ENCODE measurements at regions not wholly inside any gene's neighbourhood (a gene's known extent, or its start where the extent isn't known, plus 50 kb on each side); places are given as distances from the start of the nearest gene placed in this dataset.
A peak's percentile ranks its signal among the peaks of the same experiment; 100 is the strongest.
"Not testable (repeated sequence)": the region's sequence is repeated elsewhere in the genome, so short reads cannot be mapped to it uniquely, and the experiment has no call there.

GRCh38 chr2:146970981-146971380 is 873.8 kb upstream of the ACVR2A start:
- not testable (repeated sequence) for DNase-seq (ENCODE audit: low read depth)

DNA sequence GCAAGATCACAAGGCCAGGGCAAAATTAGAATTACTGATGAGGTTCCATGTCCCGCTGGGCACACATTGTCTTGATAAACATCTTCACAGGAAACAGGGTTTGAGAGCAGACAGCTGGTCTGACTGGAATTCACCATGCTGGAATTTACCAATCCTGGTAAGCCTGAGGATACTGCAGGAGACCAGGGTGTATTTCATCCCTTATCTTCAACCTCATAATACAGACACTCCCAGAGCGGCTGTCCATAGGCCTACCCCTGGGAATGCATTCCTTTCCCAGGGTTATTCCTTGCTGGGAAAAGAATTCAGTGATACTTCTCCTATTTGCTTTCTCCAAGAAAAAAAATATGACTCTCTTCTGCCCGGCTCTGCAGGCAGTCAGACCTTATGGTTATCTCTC is 875.1 kb upstream of the ACVR2A start:
- not testable (repeated sequence) for DNase-seq (ENCODE audit: low read depth)

DNA sequence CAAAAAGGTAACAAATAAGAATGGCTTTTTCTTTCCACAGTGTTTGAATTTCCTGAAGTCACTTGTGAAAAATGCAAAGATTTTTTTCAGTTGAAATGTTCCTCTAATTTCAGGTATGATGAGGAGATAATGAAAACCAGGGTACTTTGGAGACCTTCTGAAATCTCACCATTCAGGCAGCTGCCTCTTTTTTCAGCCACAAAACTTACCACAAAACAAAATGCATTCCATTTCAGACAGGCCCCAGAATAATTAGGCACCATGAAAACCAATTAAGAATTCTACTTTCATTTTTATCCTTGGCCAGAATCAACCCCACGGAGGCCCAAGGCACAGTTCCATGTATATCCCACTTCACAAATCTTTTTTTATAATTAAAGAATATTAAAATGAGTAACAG is 880.3 kb upstream of the ACVR2A start:
- DNase-seq (ENCODE audit: low read depth): no peak

- DNase-seq (ENCODE audit: low read depth): no peak
These were observed 890.3 kb upstream of the ACVR2A start for GRCh38 chr2:146954544-146954943.

DNA sequence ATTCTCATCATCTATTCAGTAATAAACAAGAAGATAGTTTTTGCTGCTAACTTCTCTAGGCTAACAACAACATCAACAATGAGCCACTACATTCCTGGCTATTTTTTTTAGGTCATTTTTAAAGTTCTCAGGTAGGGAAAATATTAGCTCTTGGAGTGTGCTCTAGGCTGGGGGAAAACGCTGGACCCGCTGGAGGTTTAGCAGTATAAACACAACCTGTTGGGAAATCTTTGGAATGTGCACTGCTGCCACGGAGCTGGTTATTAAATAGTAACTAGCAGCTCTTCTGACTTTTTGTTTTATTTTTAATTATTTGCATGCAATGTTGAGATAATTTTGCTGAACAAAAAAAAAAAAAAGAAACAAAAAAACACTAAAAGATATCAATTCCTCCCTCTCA is 892.1 kb upstream of the ACVR2A start:
- DNase-seq (ENCODE audit: low read depth): no peak

DNA sequence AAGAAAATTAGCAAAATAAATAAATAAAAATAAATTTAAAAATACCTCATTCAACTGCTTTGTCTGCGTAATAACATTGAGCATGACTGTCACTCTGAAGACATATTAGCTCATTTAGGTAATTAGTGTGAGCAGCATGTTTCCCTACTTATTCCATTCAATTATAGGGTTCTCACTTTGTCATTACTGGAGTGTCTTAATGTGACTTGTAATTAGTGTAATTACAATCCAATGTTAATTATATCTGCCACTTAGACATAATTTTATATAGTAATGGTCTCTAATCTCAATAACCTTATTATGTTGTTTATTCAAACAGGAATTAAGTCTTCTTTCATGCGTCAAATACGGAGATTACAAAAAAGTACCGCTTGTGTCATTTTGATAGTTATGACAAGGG is 893.9 kb upstream of the ACVR2A start:
- no peak for DNase-seq (ENCODE audit: low read depth)

DNA sequence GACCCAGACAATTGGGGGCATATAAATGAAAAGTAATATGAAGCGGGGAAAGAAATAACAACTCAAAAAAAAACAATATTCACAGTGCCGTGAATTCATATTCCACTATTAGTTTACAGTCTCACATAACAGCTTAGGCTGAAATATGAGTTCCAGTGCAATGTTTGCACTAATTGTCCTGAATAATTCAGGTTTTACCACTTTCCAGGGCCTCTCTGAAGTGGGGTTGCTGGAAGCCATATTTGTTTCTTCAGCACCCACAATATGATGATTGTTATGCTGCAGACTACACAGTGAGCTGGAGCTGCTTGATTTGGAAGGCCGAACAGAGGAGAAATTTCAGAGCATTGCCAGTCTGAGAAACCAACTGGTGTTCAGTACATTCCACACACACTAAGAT is 894.5 kb upstream of the ACVR2A start:
- DNase-seq (ENCODE audit: low read depth): no peak

GRCh38 chr2:146949400-146949799 is 895.4 kb upstream of the ACVR2A start:
- DNase-seq (ENCODE audit: low read depth): no peak

DNA sequence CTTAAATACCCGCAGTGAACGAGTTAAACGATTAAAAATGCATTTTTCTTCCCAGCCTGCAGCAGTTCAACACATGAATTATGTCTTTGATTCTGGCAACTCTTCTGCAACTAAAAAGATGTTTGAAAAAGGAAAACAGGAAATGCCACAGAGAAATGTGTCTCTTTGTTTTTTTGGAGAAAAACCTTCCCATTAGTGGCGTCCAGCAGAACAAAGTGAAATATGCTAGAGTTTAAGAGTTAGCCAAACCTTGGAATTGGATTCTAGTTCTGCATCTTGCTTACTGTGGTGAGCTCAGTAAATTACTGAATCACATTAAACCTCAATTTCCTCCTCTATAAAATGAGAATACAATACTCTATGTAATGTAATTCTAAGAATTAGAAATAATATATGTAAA is 900.2 kb upstream of the ACVR2A start:
- DNase-seq (ENCODE audit: low read depth): no peak

DNA sequence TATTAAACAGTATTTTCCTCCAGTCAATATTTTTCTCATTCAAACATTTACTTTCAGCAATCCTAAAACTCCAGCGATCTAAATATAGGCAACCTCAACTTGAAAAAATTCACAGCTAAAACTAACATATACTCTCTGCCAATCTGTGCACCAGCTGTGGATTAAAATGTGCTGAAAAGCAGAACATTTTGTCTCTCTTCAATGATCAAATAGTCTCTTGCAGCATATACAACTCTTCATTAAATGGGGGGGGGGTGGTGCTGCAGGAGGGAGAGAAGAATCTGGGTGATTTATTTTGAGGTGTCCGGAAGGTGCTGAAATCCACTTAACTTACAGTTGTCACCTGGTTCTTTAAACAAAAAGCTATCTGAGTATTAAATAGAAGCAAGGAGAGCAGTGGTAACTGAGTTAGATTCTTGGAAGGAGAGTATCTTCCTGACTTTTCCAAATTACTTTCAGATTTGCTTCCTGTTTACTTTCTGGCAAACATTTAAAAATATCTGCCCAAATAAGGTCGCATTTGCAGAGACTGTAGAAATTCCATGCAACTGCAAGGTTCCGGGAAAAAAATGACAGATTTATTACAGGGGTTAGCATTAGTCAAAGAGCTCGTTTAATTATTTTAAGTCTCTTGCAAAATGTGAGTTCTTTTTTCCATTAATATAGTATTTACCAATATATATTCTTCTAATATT is 904.7 kb upstream of the ACVR2A start:
- DNase-seq (ENCODE audit: low read depth): no peak

- DNase-seq (ENCODE audit: low read depth): no peak
These were observed 909.9 kb upstream of the ACVR2A start for GRCh38 chr2:146934921-146935320.

GRCh38 chr2:146931109-146931508 is 913.7 kb upstream of the ACVR2A start:
- DNase-seq (ENCODE audit: low read depth): no peak

DNA sequence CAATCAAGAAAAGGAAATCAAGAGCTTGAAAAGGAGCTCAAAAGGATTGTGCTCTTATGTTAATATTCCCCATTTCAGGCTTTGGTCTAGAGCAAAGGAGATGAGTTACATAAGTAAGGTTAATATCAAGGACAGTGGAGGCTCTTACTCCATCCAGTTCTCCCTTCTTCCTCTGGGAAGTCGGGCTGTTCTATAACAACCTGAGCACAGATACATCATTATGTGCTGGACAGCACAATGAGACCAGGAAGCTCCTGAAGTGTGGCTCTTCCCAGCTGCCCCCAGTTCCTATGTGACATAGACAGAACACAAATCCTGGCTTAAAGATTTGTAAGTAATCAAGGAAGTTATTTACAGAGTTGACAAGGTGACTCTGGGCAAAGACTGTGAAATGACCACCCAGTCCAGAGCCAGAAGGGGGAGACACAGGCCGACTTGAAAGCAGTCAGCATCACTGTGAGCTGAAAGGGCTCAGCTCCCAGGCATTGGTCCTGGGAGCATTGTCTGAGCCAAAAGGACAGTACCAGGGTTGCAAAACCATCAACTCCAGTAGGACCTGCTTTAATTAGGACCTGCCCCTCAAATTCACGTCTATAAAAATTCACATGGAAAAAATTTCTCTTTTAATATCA is 917.6 kb upstream of the ACVR2A start:
- DNase-seq (ENCODE audit: low read depth): peak; percentile 36

GRCh38 chr2:146918280-146918679 is 926.5 kb upstream of the ACVR2A start:
- DNase-seq (ENCODE audit: low read depth): no peak

DNA sequence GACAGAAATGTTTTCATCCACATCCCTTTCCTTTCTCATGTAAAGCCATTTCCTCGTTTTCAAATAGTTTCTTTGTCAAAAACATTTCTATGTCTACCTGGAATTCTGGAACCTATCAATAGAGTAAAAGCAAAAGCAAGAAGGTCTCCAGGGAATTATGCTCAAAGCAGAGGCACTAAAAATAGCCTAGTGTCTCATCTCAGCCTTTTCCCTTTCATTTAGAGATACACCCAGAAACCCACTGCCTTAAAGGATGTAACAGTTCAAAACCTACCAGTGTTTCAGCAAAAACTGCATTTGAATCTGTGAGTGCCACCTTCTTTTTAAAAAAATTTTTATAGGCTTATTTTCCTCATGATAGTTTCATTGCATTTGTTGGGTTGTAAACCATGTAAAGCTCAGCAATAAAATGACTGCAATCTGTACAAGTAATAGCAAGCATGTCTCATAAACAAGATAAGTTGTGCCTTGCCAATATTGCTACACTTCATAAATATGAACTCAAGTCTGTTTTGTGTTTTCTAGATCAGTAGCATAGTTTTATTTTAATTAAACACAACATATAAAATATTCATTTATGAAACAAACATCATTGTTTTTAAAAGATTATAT is 927.3 kb upstream of the ACVR2A start:
- no peak for DNase-seq (ENCODE audit: low read depth)

- DNase-seq (ENCODE audit: low read depth): no peak
These were observed 927.9 kb upstream of the ACVR2A start for GRCh38 chr2:146916914-146917313.

- no peak for DNase-seq (ENCODE audit: low read depth)
These were observed 931.4 kb upstream of the ACVR2A start for GRCh38 chr2:146913476-146913875.

GRCh38 chr2:146912536-146912935 is 932.3 kb upstream of the ACVR2A start:
- no peak for DNase-seq (ENCODE audit: low read depth)

- no peak for DNase-seq (ENCODE audit: low read depth)
These were observed 936.1 kb upstream of the ACVR2A start for GRCh38 chr2:146908776-146909175.

DNA sequence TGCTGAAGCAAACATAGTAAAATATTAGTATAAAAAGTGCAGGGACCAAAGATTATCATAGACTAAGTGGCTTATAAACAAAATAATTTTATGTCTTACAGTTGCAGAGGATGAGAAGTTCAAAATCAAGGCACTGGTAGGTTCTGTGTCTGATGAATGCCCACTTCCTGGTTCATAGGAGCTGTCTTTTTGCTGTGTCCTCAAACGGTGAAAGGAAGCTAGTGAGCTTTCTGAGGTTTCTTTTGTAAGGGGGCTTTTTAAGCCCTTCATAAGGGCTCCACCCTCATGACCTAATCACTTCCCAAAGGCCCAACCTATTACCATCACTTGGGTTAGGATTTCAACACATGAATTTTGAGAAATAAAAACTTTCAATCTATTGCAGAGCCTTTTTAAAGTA is 946.7 kb upstream of the ACVR2A start:
- DNase-seq (ENCODE audit: low read depth): no peak

GRCh38 chr2:146894514-146894913 is 950.3 kb upstream of the ACVR2A start:
- no peak for DNase-seq (ENCODE audit: low read depth)

DNA sequence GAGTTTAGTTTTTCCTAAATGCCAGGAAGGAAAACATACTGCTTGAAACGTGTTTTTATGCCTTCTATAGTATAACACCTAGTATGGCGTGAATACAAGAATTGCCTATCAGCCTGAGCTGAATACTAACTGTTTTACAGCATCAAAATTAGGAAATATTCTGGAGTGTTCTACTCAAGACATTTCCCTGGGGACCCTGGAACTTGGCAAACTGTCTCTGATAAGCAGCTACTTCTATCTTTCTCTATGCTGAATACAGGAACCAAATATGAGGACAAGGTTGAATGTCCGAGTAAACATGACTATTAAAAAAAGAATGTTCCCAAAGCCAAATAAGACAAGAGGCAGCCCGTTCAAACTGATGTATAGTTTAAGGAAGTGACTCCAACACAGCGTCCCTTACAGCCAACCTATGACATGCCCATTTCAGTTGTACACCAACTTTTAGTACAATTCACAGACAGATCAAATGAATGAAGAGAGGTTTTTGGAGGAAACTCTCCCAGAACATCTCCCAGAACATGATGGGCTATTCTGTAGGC is 951.3 kb upstream of the ACVR2A start:
- DNase-seq (ENCODE audit: low read depth): no peak

GRCh38 chr2:146890491-146890890 is 954.3 kb upstream of the ACVR2A start:
- DNase-seq (ENCODE audit: low read depth): no peak

Measured in non-pigmented ciliary epithelial cell (primary cell).